ENCODE measurements at regions not wholly inside any gene's neighbourhood (a gene's known extent, or its start where the extent isn't known, plus 50 kb on each side); places are given as distances from the start of the nearest gene placed in this dataset.
A peak's percentile ranks its signal among the peaks of the same experiment; 100 is the strongest.

DNA sequence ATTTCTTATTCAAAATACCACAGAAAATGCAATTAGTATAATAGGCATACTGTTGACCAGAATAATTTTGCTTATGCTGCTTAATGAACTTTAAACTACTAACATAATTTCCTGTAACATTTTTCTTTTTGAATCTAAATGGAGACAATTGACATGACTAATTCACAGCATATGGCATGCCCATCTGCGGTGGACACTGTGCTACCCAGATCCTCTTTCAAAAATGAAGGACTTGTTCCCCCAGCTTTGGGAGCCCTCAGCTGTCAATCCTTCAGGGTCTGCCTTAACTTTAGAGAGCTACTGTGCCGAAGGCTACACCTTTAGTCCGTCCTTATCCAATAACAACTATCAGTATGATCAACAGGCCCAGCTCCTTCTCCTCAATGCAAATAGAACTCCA, 789.0 kb downstream of the PLA2G4A start:
- H3K27ac ChIP-seq: no peak overlapping the region
- TF ChIP-seq CTCF (IDR thresholded peaks at IDR 0.05) (no peak), ZFX (IDR thresholded peaks at IDR 0.05; ENCODE audit: borderline replicate concordance) (no peak)

DNA sequence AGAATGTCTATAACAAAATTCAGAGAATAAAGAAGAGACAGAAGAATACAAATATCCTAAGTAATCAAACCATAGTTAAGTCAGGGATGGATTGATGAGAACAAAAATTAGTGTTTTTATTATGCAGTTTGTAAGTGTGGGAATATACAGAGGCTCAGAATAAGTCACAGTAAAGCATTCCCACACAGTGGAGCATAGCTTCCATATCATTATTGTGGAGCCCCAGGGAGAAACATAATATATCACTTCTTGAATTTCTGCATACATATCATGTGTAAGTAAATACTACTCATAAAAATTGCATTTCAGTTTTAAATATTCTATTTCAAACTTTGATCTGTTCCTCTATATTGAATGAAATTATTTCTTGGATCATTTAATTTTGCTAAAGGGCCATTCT, 790.4 kb downstream of the PLA2G4A start:
- TF ChIP-seq CTCF (IDR thresholded peaks at IDR 0.05) (no peak), ZFX (IDR thresholded peaks at IDR 0.05; ENCODE audit: borderline replicate concordance) (no peak)
- H3K27ac ChIP-seq: no peak overlapping the region

DNA sequence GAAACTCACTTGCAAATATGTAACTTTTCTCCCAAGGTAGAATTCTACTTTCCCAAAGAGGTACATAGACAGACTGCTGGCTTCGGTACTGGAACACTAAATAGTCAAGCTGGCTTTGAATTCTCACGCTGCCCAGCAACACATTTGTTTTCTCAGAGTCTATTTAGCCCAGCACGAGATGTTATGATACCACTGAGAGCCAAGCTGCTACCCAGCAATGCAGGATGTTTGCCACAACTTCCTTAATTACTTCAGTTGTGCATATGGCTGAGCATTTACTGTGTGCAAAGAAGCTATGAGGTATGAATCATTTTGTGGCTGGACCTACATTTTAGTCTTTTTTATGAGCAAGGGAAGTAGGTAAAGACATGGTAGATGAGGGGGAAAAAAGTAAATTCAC, 793.2 kb downstream of the PLA2G4A start:
- no peak overlapping the region for H3K27ac ChIP-seq
- TF ChIP-seq CTCF (IDR thresholded peaks at IDR 0.05) (no peak), ZFX (IDR thresholded peaks at IDR 0.05; ENCODE audit: borderline replicate concordance) (no peak)

DNA sequence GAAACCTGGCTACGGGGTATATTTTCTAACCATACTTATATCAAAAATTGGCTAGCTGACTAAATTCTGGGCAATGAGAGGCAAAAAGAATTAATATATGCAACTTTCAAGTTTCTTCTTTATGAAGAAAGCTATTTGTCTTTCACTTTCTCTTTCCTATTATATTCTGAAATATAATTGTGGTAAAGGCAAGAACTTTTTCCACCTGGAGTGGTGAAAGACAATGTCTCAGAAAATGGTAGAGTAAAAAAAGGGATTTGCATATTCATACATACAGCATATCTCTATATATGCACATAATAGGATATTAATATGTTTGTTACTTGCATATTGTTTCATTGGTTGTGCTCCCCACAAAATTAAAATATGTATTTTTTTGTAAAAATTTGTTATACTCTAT, 793.8 kb downstream of the PLA2G4A start:
- TF ChIP-seq ZFX (IDR thresholded peaks at IDR 0.05; ENCODE audit: borderline replicate concordance) (no peak), CTCF (IDR thresholded peaks at IDR 0.05) (no peak)
- no peak overlapping the region for H3K27ac ChIP-seq

- no peak for TF ChIP-seq ZFX (IDR thresholded peaks at IDR 0.05; ENCODE audit: borderline replicate concordance)
- no peak for TF ChIP-seq CTCF (IDR thresholded peaks at IDR 0.05)
- peak overlapping the region; percentile 67 for H3K27ac ChIP-seq
These were observed 796.2 kb downstream of the PLA2G4A start for GRCh38 chr1:187624812-187625545.

DNA sequence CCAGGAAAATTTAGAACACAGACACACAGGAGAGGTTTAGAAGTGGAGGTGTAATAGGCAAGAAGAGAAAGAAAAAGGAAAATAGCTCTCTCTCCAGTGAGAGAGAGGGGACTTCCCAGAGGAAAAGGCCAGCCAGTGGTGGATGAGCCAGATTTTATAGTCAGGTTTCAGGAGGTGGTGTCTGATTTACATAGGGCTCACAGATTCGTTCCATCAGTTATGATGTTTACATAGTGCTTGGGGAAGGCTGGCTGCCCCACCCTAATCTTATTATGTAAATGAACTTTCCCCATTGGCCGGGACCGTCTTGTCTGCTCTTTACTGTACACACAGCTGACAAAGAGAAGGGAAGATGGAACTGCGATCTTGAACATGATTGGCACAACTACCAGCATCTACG, 797.3 kb downstream of the PLA2G4A start:
- peak overlapping the region; percentile 67 for H3K27ac ChIP-seq
- TF ChIP-seq ZFX (IDR thresholded peaks at IDR 0.05; ENCODE audit: borderline replicate concordance) (no peak), CTCF (IDR thresholded peaks at IDR 0.05) (no peak)

GRCh38 chr1:187627516-187627915, 798.8 kb downstream of the PLA2G4A start:
- TF ChIP-seq ZFX (IDR thresholded peaks at IDR 0.05; ENCODE audit: borderline replicate concordance) (no peak), CTCF (IDR thresholded peaks at IDR 0.05) (no peak)
- H3K27ac ChIP-seq: no peak overlapping the region

Data from 22Rv1 (cell line).